GM18507 (cell line): ENCODE measurements at regions not wholly inside any gene's neighbourhood (a gene's known extent, or its start where the extent isn't known, plus 50 kb on each side); places are given as distances from the start of the nearest gene placed in this dataset.
A peak's percentile ranks its signal among the peaks of the same experiment; 100 is the strongest.

Experiments used
- DNase-seq: peaks from one replicate; pipeline ENCODE4 v3.0.0; 2011; ENCODE audit warnings: low read depth; ENCODE audit not compliant: insufficient read length; ENCODE audit errors: extremely low spot score
- FAIRE-seq: peaks from 2 replicates; lab custom pipeline; 2011; peaks lifted over from hg19 to GRCh38; lab: Jason Lieb, UNC

GRCh38 chr2:214674278-214674677, 135.2 kb downstream of the BARD1 start:
- DNase-seq, result no peak
- peak; percentile 60 for FAIRE-seq

GRCh38 chr2:214671319-214671885, 138.1 kb downstream of the BARD1 start:
- no peak for FAIRE-seq
- no peak for DNase-seq

- no peak for FAIRE-seq
These were observed 157.0 kb downstream of the BARD1 start for GRCh38 chr2:214652473-214652872.

GRCh38 chr2:214651451-214651850, 158.0 kb downstream of the BARD1 start:
- FAIRE-seq (no peak), DNase-seq (no peak)

More at GRCh38 chr2:214652473-214652872, 157.0 kb downstream of the BARD1 start:
- DNase-seq, result no peak

GRCh38 chr2:214649440-214650205, 159.9 kb downstream of the BARD1 start:
- FAIRE-seq, result no peak
- no peak for DNase-seq

GRCh38 chr2:214648520-214648919, 161.0 kb downstream of the BARD1 start:
- FAIRE-seq, result no peak
- no peak for DNase-seq

- FAIRE-seq (no peak), DNase-seq (no peak)
These were observed 178.1 kb downstream of the BARD1 start for GRCh38 chr2:214631406-214631805.

- DNase-seq, result no peak
- no peak for FAIRE-seq
These were observed 179.0 kb downstream of the BARD1 start for GRCh38 chr2:214630402-214631045.

GRCh38 chr2:214629875-214630274, 179.6 kb downstream of the BARD1 start:
- FAIRE-seq (no peak), DNase-seq (no peak)
